H1 (cell line): ENCODE measurements at regions not wholly inside any gene's neighbourhood (a gene's known extent, or its start where the extent isn't known, plus 50 kb on each side); places are given as distances from the start of the nearest gene placed in this dataset.

Experiments used
- CHD2 ChIP-seq: IDR thresholded peaks from 2 replicates; pipeline ENCODE4 v1.6.1; 2012; ENCODE audit warnings: low read length, improper control_type of control experiment
- JUN ChIP-seq: IDR thresholded peaks from 2 replicates; pipeline ENCODE4 v1.6.1; 2011; ENCODE audit warnings: low read depth, mild to moderate bottlenecking, improper control_type of control experiment, low read length
- KDM5A ChIP-seq: fragments of 200-600 bp; IDR thresholded peaks from 2 replicates; pipeline ENCODE4 v1.7.1; 2012; ENCODE audit warnings: mild to moderate bottlenecking, low read length, inconsistent platforms, mixed read lengths
- NRF1 ChIP-seq: IDR thresholded peaks from 2 replicates; pipeline ENCODE4 v1.6.1; 2011; ENCODE audit warnings: mild to moderate bottlenecking, low read depth, low read length, improper control_type of control experiment
- RNF2 ChIP-seq: fragments of 200-900, 300-1000 bp; sonication (generic); IDR thresholded peaks from 2 replicates; pipeline ENCODE4 v1.7.1; 2016; ENCODE audit warnings: borderline replicate concordance, low read depth, mild to moderate bottlenecking, antibody characterized with exemption, low read length; ENCODE audit not compliant: poor library complexity, severe bottlenecking; ENCODE audit errors: missing control alignments
- SAP30 ChIP-seq: fragments of 300-600 bp; sonication (generic); IDR thresholded peaks from 2 replicates; pipeline ENCODE4 v1.7.1; 2012; ENCODE audit warnings: low read length, moderate library complexity, mild to moderate bottlenecking, inconsistent platforms; ENCODE audit not compliant: insufficient read depth, insufficient replicate concordance
- SIRT6 ChIP-seq: IDR thresholded peaks from one replicate; pipeline ENCODE4 v1.7.1; 2012; ENCODE audit warnings: low read length, inconsistent platforms
- SP4 ChIP-seq: IDR thresholded peaks from 2 replicates; pipeline ENCODE4 v1.6.1; 2012; ENCODE audit warnings: low read length, inconsistent platforms
- TCF12 ChIP-seq: IDR thresholded peaks from 2 replicates; pipeline ENCODE4 v1.6.1; 2011; ENCODE audit warnings: low read depth, mild to moderate bottlenecking, low read length
- TF ChIP-seq, protein P1 (sequence below): fragments of 300-600 bp; sonication (generic); IDR thresholded peaks from 2 replicates; pipeline ENCODE4 v1.7.1; 2012; ENCODE audit warnings: low read length, moderate library complexity, mild to moderate bottlenecking, inconsistent platforms; ENCODE audit not compliant: insufficient replicate concordance

DNA sequence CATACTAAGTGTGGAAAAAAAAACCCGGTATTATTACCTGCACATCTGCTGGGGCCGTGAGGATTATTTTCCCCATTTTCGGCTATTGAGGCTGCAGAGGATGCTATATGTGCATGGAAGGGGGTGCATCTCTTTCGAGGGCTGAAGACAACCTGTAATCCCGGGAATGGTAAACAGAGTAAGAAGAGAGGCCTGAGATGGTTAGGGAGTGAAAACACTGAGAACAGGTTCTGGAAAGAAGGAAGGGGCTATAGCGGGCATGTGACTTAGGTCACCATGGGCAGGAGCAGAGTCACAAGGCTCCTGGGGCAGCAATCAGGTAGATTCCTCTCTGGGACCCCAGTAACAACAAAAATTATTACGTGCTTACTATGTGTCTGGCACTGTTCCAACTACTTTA lies 299.1 kb downstream of the RRAGC start (continued):
- TF ChIP-seq, protein P1, sequence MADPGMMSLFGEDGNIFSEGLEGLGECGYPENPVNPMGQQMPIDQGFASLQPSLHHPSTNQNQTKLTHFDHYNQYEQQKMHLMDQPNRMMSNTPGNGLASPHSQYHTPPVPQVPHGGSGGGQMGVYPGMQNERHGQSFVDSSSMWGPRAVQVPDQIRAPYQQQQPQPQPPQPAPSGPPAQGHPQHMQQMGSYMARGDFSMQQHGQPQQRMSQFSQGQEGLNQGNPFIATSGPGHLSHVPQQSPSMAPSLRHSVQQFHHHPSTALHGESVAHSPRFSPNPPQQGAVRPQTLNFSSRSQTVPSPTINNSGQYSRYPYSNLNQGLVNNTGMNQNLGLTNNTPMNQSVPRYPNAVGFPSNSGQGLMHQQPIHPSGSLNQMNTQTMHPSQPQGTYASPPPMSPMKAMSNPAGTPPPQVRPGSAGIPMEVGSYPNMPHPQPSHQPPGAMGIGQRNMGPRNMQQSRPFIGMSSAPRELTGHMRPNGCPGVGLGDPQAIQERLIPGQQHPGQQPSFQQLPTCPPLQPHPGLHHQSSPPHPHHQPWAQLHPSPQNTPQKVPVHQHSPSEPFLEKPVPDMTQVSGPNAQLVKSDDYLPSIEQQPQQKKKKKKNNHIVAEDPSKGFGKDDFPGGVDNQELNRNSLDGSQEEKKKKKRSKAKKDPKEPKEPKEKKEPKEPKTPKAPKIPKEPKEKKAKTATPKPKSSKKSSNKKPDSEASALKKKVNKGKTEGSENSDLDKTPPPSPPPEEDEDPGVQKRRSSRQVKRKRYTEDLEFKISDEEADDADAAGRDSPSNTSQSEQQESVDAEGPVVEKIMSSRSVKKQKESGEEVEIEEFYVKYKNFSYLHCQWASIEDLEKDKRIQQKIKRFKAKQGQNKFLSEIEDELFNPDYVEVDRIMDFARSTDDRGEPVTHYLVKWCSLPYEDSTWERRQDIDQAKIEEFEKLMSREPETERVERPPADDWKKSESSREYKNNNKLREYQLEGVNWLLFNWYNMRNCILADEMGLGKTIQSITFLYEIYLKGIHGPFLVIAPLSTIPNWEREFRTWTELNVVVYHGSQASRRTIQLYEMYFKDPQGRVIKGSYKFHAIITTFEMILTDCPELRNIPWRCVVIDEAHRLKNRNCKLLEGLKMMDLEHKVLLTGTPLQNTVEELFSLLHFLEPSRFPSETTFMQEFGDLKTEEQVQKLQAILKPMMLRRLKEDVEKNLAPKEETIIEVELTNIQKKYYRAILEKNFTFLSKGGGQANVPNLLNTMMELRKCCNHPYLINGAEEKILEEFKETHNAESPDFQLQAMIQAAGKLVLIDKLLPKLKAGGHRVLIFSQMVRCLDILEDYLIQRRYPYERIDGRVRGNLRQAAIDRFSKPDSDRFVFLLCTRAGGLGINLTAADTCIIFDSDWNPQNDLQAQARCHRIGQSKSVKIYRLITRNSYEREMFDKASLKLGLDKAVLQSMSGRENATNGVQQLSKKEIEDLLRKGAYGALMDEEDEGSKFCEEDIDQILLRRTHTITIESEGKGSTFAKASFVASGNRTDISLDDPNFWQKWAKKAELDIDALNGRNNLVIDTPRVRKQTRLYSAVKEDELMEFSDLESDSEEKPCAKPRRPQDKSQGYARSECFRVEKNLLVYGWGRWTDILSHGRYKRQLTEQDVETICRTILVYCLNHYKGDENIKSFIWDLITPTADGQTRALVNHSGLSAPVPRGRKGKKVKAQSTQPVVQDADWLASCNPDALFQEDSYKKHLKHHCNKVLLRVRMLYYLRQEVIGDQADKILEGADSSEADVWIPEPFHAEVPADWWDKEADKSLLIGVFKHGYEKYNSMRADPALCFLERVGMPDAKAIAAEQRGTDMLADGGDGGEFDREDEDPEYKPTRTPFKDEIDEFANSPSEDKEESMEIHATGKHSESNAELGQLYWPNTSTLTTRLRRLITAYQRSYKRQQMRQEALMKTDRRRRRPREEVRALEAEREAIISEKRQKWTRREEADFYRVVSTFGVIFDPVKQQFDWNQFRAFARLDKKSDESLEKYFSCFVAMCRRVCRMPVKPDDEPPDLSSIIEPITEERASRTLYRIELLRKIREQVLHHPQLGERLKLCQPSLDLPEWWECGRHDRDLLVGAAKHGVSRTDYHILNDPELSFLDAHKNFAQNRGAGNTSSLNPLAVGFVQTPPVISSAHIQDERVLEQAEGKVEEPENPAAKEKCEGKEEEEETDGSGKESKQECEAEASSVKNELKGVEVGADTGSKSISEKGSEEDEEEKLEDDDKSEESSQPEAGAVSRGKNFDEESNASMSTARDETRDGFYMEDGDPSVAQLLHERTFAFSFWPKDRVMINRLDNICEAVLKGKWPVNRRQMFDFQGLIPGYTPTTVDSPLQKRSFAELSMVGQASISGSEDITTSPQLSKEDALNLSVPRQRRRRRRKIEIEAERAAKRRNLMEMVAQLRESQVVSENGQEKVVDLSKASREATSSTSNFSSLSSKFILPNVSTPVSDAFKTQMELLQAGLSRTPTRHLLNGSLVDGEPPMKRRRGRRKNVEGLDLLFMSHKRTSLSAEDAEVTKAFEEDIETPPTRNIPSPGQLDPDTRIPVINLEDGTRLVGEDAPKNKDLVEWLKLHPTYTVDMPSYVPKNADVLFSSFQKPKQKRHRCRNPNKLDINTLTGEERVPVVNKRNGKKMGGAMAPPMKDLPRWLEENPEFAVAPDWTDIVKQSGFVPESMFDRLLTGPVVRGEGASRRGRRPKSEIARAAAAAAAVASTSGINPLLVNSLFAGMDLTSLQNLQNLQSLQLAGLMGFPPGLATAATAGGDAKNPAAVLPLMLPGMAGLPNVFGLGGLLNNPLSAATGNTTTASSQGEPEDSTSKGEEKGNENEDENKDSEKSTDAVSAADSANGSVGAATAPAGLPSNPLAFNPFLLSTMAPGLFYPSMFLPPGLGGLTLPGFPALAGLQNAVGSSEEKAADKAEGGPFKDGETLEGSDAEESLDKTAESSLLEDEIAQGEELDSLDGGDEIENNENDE = no peak
- no peak for TF ChIP-seq JUN
- no peak for TF ChIP-seq SP4
- no peak for TF ChIP-seq TCF12
- TF ChIP-seq CHD2 = no peak
- no peak for TF ChIP-seq RNF2
- TF ChIP-seq SAP30 = no peak
- TF ChIP-seq NRF1 = no peak
- TF ChIP-seq SIRT6 = no peak
- TF ChIP-seq KDM5A = no peak
